ENCODE measurements at regions not wholly inside any gene's neighbourhood (a gene's known extent, or its start where the extent isn't known, plus 50 kb on each side); places are given as distances from the start of the nearest gene placed in this dataset.

DNA sequence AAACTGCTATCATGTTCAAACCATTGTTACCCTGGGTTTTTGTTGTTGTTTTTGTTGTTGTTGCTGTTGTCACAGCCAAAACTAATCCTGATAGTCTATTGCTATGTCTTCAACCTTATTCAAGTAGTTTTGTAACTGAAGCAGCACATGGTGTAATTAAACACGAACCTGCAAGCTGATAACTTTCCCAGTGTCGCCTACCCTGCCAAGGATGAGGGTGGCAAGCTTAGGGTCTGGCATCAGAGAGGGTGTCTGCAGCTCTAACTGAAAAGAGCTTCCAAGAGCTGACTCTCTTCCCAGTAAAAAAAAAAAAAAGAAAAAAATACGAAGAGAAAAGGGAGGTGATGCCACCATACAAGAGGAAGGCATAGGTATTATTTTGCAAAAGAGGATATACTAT is 86.3 kb upstream of the BCL2L14 start:
- Histone ChIP-seq H3K36me3 (ENCODE audit: control insufficient read depth, insufficient read depth, low read length) (no peaks in the 10 kb centered on the region), H2BK120ac (ENCODE audit: low read depth, low read length) (no peak overlapping the region), H3K27me3 (ENCODE audit: control insufficient read depth, insufficient read depth, low read length) (peaks cover 43% of the 10 kb centered on the region), H4K5ac (ENCODE audit: low read depth, low read length) (no peak overlapping the region), H4K20me1 (ENCODE audit: insufficient read depth, low read length) (no peaks in the 10 kb centered on the region), H3K4me3 (ENCODE audit: insufficient read depth, low read depth, low read length) (no peak overlapping the region), H3K4ac (ENCODE audit: low read depth, low read length) (no peak overlapping the region), H2BK20ac (ENCODE audit: low read depth, low read length) (no peak overlapping the region), H3K9me1 (ENCODE audit: insufficient read depth, low read length) (no peaks in the 10 kb centered on the region), H2BK5ac (ENCODE audit: low read depth, low read length, poor library complexity, severe bottlenecking) (no peak overlapping the region), H3K4me1 (ENCODE audit: control insufficient read depth, insufficient read depth, low read length) (peaks cover 2% of the 10 kb centered on the region; the same call in 1 of the 2 replicates), H3K14ac (replicated peaks; ENCODE audit: low read depth, low read length) (no peak overlapping the region), H3K79me1 (ENCODE audit: low read depth in 1 of 2, low read length in 2 of 2) (no peaks in the 10 kb centered on the region), H3K23ac (ENCODE audit: low read depth, low read length) (no peak overlapping the region), H3K56ac (ENCODE audit: extremely low read depth, insufficient read depth, low read length) (no peak overlapping the region), H2BK15ac (ENCODE audit: low read depth, low read length) (no peak overlapping the region), H4K8ac (ENCODE audit: low read depth in 2 of 2, low read length in 2 of 2) (no peak overlapping the region), H2AK5ac (ENCODE audit: low read depth, low read length) (no peak overlapping the region), H3K4me2 (ENCODE audit: low read depth, low read length) (no peak overlapping the region), H3K18ac (ENCODE audit: low read depth, low read length) (no peak overlapping the region), H3K9me3 (ENCODE audit: control insufficient read depth, insufficient read depth, low read length) (no peaks in the 10 kb centered on the region), H2AFZ (replicated peaks; ENCODE audit: low read length, poor library complexity) (no peak overlapping the region), H3K27ac (ENCODE audit: insufficient read depth, low read length) (no peak overlapping the region), H3K9ac (ENCODE audit: low read depth, low read length) (no peak overlapping the region), H2AK9ac (replicated peaks; ENCODE audit: low read depth, low read length, poor library complexity) (no peak overlapping the region), H4K91ac (ENCODE audit: insufficient read depth, low read depth, low read length) (no peak overlapping the region)
- ChIA-PET CTCF (no interaction called here), POLR2A (ENCODE audit: unreplicated experiment) (no interaction called here)
- WGBS, 2 experiments (ENCODE audit: extremely low coverage in 2 of 2, insufficient read length in 1 of 2): no CpG with 5 or more reads among the region's 3 CpGs
- in situ Hi-C loops (cut with MboI; ENCODE audit: low sequenced_read_pairs) (no loop called here), dilution Hi-C loops (cut with HindIII; ENCODE audit: low sequenced_read_pairs, unreplicated experiment) (no loop called here), intact Hi-C loops (cut with micrococcal nuclease) (no loop called here)
- BruUV-seq (replicated peaks): no TSS peak
- TF ChIP-seq RFX5 (IDR thresholded peaks at IDR 0.05; ENCODE audit: low read depth, low read length) (no peak), NFE2L2 (IDR thresholded peaks at IDR 0.05; ENCODE audit: low read depth, low read length) (no peak), MAZ (IDR thresholded peaks at IDR 0.05; ENCODE audit: borderline replicate concordance, low read depth, low read length) (no peak), FOS (IDR thresholded peaks at IDR 0.05; ENCODE audit: low read depth, low read length) (no peak), MXI1 (IDR thresholded peaks at IDR 0.05; ENCODE audit: borderline replicate concordance, low read depth, low read length) (no peak), BHLHE40 (IDR thresholded peaks at IDR 0.05; ENCODE audit: low read depth, low read length) (no peak), RAD21 (IDR thresholded peaks at IDR 0.05; ENCODE audit: low read length) (no peak), SMC3 (IDR thresholded peaks at IDR 0.05; ENCODE audit: low read depth, low read length) (no peak), POLR2A (IDR thresholded peaks at IDR 0.05; ENCODE audit: low read depth, low read length) (no peak), CHD1 (IDR thresholded peaks at IDR 0.05; ENCODE audit: low read depth, low read length) (no peak), CEBPB (IDR thresholded peaks at IDR 0.05; ENCODE audit: low read depth, low read length) (no peak), RCOR1 (IDR thresholded peaks at IDR 0.05; ENCODE audit: insufficient replicate concordance, low read length) (no peak), MAFK (IDR thresholded peaks at IDR 0.05; ENCODE audit: low read depth, low read length) (no peak)
- TF ChIP-seq, protein P1, sequence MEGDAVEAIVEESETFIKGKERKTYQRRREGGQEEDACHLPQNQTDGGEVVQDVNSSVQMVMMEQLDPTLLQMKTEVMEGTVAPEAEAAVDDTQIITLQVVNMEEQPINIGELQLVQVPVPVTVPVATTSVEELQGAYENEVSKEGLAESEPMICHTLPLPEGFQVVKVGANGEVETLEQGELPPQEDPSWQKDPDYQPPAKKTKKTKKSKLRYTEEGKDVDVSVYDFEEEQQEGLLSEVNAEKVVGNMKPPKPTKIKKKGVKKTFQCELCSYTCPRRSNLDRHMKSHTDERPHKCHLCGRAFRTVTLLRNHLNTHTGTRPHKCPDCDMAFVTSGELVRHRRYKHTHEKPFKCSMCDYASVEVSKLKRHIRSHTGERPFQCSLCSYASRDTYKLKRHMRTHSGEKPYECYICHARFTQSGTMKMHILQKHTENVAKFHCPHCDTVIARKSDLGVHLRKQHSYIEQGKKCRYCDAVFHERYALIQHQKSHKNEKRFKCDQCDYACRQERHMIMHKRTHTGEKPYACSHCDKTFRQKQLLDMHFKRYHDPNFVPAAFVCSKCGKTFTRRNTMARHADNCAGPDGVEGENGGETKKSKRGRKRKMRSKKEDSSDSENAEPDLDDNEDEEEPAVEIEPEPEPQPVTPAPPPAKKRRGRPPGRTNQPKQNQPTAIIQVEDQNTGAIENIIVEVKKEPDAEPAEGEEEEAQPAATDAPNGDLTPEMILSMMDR (conservative IDR thresholded peaks at IDR 0.05; ENCODE audit: low read depth, low read length): no peak
- TF ChIP-seq, protein P2, sequence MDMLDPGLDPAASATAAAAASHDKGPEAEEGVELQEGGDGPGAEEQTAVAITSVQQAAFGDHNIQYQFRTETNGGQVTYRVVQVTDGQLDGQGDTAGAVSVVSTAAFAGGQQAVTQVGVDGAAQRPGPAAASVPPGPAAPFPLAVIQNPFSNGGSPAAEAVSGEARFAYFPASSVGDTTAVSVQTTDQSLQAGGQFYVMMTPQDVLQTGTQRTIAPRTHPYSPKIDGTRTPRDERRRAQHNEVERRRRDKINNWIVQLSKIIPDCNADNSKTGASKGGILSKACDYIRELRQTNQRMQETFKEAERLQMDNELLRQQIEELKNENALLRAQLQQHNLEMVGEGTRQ (IDR thresholded peaks at IDR 0.05; ENCODE audit: low read depth, low read length): no peak
- TF ChIP-seq, protein P3, sequence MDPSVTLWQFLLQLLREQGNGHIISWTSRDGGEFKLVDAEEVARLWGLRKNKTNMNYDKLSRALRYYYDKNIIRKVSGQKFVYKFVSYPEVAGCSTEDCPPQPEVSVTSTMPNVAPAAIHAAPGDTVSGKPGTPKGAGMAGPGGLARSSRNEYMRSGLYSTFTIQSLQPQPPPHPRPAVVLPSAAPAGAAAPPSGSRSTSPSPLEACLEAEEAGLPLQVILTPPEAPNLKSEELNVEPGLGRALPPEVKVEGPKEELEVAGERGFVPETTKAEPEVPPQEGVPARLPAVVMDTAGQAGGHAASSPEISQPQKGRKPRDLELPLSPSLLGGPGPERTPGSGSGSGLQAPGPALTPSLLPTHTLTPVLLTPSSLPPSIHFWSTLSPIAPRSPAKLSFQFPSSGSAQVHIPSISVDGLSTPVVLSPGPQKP (IDR thresholded peaks at IDR 0.05; ENCODE audit: borderline replicate concordance, low read depth, low read length): no peak
- ATAC-seq (ENCODE audit: low read depth): no peak
- no peak for DNase-seq

Data from IMR-90 (cell line).